Stimulated activated CD8-positive, alpha-beta memory T cell treated with anti-CD3 and anti-CD28 coated beads, Interleukin-15, amount 100 ng/mL, for 24 hours (primary cell): ENCODE measurements at regions not wholly inside any gene's neighbourhood (a gene's known extent, or its start where the extent isn't known, plus 50 kb on each side); places are given as distances from the start of the nearest gene placed in this dataset.
"Not testable (repeated sequence)": the region's sequence is repeated elsewhere in the genome, so short reads cannot be mapped to it uniquely, and the experiment has no call there.

ENCODE experiments used
- DNase-seq: peaks from one replicate; pipeline ENCODE4 v3.0.0-alpha.2; 2020; ENCODE audit warnings: low read depth

DNA sequence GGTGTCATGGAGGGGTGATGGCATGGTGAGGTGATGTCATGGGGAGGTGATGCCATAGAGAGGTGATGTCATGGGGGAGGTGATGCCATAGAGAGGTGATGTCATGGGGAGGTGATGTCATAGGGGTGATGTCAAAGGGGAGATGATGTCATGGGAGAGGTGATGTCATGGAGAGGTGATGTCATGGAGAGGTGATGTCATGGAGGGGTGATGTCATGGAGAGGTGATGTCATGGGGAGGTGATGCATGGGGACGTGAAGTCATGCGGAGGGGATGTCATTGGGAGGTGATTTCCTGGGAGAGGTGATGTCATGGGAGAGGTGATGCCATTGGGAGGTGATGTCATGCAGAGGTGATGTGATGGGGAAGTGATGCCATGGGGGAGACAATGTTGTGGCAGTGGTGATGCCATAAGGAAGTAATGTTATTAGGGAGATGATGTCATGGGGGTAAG is 92.1 kb upstream of the C1orf174 start:
- no peak for DNase-seq

GRCh38 chr1:3992746-3993145 is 92.7 kb upstream of the C1orf174 start:
- no peak for DNase-seq

- DNase-seq, result no peak
These were observed 93.7 kb upstream of the C1orf174 start for GRCh38 chr1:3993619-3994375.

- DNase-seq, result no peak
These were observed 95.2 kb upstream of the C1orf174 start for GRCh38 chr1:3995141-3995780.

GRCh38 chr1:3996846-3997705 is 97.0 kb upstream of the C1orf174 start:
- no peak for DNase-seq

GRCh38 chr1:3998086-3998485 is 98.0 kb upstream of the C1orf174 start:
- DNase-seq, result no peak

- not testable (repeated sequence) for DNase-seq
These were observed 99.4 kb upstream of the C1orf174 start for GRCh38 chr1:3999514-3999913.

DNA sequence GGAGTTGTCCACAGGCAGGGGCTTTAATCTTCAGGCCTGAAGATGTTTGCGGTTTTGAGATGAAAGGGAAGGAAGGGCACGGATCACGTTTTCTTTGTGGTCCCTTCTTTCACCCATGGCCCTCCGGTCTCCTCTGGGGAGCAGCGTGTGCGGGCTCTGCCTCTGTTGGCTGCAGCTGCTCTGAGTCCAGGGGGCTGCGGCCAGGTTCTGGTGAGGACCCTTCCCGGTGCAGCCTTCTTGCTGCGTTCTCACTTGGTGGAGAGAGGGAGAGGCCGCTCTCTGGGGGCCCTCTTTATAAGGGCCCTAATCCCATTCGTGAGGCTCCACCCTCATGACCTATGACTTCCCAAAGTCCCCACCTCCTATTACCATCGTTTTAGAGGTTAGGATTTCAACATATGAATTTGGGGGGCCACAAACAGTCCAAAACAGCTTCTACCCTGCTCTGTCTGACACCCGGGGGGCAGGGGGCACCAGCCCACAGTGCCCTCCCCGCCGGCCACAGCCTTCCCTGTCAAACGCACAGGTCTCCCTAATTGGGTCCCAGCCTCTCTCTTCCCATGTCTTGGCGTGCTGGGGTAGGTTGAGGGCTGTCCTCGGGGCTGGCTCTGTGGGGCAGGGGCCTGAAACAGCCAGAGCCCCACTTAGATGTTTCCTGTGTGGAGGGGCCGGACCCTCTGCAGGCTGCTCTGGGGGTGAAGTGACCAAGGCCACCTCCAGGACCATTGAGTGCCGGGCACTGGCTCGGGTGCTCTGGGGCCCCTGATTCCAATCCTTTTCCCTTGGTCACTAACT is 100.1 kb upstream of the C1orf174 start:
- no peak for DNase-seq

DNA sequence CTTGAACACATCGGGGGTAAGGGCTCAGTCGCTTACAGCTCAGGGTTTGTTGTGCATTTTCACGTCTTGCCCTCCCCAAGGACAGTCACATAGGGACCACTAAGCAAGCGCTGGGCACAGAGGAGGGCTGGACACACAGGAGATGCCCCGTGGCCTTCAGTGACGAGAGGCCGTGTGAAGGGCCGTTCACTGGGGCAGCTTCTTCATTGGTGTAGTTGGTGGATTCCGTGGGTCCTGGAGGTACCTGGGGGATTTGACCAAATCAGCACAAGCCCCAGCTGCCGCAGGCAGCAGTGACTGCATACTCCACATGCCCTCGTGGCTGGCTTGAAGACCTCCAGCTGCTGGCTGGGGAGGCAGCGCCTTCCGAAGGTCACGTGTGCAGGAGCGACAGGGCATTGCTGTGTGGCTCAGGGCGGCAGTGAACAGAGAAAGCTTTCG is 100.8 kb upstream of the C1orf174 start:
- DNase-seq, result no peak

GRCh38 chr1:4001461-4001860 is 101.4 kb upstream of the C1orf174 start:
- DNase-seq, result no peak

- DNase-seq, result no peak
These were observed 102.0 kb upstream of the C1orf174 start for GRCh38 chr1:4002061-4002521.

- DNase-seq, result no peak
These were observed 102.7 kb upstream of the C1orf174 start for GRCh38 chr1:4002741-4003140.

- DNase-seq, result no peak
These were observed 103.9 kb upstream of the C1orf174 start for GRCh38 chr1:4003846-4004505.

- DNase-seq, result no peak
These were observed 104.8 kb upstream of the C1orf174 start for GRCh38 chr1:4004635-4005430.

GRCh38 chr1:4005431-4005830 is 105.4 kb upstream of the C1orf174 start:
- DNase-seq, result no peak

DNA sequence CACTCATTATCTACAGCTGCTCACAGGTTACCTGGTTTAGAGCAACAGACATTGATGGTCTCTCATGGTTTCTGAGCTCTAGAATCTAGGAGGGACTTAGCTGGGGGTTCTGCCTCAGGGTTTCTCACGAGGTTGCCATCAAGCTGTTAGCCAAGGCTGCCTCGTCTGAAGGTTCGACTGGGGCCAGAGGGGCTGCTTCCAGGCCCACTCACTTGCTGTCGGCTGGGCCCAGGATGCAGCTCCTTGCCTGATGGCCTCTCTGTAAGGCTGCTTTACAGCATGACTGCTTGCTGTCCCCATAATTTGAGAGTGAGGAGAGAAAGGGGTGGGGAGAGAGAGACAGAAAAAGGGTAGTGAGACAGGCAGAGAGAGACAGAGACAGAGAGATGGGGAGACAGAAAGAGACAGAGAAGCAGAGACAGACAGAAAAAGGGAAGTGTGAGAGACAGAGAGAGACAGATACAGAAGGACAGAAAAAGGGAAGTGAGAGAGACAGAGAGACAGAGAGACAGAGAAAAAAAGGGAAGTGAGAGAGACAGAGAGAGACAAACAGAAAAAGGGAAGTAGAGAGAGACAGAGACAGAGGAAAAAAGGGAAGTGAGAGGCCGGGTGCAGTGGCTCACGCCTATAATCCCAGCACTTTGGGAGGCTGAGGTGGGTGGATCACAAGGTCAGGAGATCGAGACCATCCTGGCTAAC is 106.8 kb upstream of the C1orf174 start:
- no peak for DNase-seq

DNA sequence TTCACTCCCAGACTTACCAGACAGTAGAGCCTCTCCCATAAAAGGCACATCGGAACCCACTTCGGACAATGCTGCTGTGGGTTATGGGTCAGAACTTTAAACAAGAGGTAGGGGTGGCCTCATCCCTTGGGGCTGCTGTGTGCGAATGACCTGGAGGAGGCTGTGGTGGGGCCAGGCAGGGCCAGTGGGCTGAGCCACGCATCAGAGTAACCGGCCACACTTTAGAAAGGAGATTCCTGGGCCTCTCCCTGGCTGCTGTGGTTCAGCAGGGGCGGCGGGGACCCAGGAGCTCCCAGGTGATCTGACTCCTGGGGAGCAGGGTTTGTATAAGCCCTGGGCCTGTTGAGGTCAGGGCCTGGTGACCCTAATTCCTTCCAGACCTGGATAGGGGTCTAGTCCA is 110.2 kb upstream of the C1orf174 start:
- no peak for DNase-seq

DNA sequence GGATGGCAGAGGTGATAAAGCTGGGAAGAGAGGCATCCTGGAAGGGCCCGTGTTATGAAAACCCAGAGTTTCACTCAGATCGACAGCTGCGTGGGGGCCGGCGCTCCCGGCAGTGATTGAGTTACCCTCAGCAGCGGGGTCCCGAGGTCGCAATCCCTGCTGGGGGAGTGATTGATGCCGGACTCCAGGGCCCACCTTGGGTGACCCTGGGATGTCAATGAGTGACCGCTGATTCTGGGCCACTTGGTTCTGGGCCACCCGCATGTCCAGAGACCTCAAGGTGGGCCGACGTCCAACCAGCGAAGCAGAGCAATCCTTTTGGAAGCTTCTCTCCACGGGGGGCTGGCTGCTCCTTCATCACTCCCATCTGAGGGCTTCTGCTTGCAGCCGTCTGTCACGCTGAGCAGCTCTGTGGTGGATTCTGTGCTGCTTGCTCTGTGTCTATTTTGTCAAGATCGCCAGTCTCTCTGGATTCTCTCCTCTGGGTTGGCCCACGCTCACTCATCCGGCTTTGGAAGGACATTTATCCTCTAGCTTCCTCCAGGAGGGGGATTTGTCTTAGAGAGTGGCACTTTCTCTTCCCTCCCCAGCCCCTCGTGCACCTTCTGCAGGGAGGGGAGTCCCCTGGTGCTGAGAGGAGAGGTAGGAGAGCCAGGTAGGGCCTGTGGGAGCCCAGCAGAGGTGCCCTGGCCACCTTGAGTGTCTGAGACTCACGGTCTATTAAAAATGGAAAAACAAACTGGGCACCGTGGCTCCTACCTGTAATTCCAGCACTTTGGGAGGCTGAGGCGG is 110.9 kb upstream of the C1orf174 start:
- DNase-seq, result no peak
